ENCODE measurements at regions not wholly inside any gene's neighbourhood (a gene's known extent, or its start where the extent isn't known, plus 50 kb on each side); places are given as distances from the start of the nearest gene placed in this dataset.

DNA sequence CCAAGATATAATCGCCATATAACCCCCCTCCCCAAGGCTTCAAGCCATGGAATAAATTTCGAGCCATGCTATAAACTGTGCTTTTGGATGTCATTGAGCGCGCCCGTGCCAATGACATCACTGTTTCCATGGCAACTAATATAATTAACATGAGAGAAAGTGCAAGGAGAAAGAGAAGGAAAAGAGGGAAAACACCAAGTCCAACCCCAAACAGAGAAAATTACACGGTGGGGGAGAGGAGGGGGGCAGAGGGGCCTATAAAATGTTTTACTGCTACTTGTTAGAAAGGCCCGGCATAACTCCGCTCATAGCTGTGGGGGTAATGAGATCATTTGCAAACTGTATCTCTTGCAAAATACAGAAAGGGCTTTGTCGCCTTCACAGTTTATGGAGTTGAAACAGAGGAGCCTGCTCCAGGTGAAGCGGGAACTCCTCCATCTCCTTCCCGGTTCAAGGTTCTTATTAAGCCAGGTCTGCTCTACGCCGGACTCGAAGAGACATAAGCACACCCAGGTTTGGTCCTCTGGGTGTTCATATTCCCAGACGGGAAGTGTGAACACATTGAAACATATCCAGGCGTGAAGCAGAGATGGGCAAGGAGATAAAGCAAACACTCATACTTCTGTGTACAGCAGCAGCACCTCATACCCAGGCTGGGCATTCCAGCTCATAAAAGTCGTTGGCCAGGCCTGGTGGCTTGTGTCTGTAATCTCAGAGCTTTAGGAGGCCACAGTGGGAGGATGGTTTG is 99.1 kb upstream of the MAP1LC3B2 start:
- TF ChIP-seq TCF7L2 (IDR thresholded peaks at IDR 0.05; ENCODE audit: low read depth, low read length) (peak; percentile 86), SIN3A (IDR thresholded peaks at IDR 0.05; ENCODE audit: borderline replicate concordance, insufficient read depth, low read depth, low read length) (no peak)
- TF ChIP-seq, protein P1, sequence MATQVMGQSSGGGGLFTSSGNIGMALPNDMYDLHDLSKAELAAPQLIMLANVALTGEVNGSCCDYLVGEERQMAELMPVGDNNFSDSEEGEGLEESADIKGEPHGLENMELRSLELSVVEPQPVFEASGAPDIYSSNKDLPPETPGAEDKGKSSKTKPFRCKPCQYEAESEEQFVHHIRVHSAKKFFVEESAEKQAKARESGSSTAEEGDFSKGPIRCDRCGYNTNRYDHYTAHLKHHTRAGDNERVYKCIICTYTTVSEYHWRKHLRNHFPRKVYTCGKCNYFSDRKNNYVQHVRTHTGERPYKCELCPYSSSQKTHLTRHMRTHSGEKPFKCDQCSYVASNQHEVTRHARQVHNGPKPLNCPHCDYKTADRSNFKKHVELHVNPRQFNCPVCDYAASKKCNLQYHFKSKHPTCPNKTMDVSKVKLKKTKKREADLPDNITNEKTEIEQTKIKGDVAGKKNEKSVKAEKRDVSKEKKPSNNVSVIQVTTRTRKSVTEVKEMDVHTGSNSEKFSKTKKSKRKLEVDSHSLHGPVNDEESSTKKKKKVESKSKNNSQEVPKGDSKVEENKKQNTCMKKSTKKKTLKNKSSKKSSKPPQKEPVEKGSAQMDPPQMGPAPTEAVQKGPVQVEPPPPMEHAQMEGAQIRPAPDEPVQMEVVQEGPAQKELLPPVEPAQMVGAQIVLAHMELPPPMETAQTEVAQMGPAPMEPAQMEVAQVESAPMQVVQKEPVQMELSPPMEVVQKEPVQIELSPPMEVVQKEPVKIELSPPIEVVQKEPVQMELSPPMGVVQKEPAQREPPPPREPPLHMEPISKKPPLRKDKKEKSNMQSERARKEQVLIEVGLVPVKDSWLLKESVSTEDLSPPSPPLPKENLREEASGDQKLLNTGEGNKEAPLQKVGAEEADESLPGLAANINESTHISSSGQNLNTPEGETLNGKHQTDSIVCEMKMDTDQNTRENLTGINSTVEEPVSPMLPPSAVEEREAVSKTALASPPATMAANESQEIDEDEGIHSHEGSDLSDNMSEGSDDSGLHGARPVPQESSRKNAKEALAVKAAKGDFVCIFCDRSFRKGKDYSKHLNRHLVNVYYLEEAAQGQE (IDR thresholded peaks at IDR 0.05; ENCODE audit: insufficient read depth in 1 of 2, low read depth in 2 of 2, low read length in 1 of 2): no peak
- TF ChIP-seq, protein P2, sequence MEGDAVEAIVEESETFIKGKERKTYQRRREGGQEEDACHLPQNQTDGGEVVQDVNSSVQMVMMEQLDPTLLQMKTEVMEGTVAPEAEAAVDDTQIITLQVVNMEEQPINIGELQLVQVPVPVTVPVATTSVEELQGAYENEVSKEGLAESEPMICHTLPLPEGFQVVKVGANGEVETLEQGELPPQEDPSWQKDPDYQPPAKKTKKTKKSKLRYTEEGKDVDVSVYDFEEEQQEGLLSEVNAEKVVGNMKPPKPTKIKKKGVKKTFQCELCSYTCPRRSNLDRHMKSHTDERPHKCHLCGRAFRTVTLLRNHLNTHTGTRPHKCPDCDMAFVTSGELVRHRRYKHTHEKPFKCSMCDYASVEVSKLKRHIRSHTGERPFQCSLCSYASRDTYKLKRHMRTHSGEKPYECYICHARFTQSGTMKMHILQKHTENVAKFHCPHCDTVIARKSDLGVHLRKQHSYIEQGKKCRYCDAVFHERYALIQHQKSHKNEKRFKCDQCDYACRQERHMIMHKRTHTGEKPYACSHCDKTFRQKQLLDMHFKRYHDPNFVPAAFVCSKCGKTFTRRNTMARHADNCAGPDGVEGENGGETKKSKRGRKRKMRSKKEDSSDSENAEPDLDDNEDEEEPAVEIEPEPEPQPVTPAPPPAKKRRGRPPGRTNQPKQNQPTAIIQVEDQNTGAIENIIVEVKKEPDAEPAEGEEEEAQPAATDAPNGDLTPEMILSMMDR (IDR thresholded peaks at IDR 0.05): no peak
- CTCF ChIA-PET: no interaction called here
- peaks cover 45% of the 10 kb centered on the region for H3K4me1 ChIP-seq (ENCODE audit: control insufficient read depth, insufficient read depth, low read length)
- ATAC-seq (peak; percentile 59), DNase-seq (ENCODE audit: low read depth, low spot score) (no peak)
- intact Hi-C loops (cut with micrococcal nuclease; ENCODE audit: unreplicated experiment): loop anchor here (10.0 kb wide), 1 partner anchor 135 kb away; no protein-coding TSS in a partner anchor
- H3K36me3 ChIP-seq (ENCODE audit: control insufficient read depth, insufficient read depth, low read length): no peaks in the 10 kb centered on the region
- in situ Hi-C loops (cut with HindIII; ENCODE audit: low pct_unique_long_range_greater_than_20kb, low sequenced_read_pairs): no loop called here
- H3K27ac ChIP-seq (ENCODE audit: low read length): peak overlapping the region; percentile 86
- POLR2A ChIA-PET: no interaction called here
- H3K27me3 ChIP-seq (ENCODE audit: control insufficient read depth, insufficient read depth, low read length): no peaks in the 10 kb centered on the region
- no peaks in the 10 kb centered on the region for H3K9me3 ChIP-seq (ENCODE audit: control insufficient read depth, insufficient read depth, low read depth, low read length)
- BruUV-seq (replicated peaks): no TSS peak
- no peak overlapping the region for H3K4me3 ChIP-seq (ENCODE audit: low read depth in 2 of 2, low read length in 2 of 2)

DNA sequence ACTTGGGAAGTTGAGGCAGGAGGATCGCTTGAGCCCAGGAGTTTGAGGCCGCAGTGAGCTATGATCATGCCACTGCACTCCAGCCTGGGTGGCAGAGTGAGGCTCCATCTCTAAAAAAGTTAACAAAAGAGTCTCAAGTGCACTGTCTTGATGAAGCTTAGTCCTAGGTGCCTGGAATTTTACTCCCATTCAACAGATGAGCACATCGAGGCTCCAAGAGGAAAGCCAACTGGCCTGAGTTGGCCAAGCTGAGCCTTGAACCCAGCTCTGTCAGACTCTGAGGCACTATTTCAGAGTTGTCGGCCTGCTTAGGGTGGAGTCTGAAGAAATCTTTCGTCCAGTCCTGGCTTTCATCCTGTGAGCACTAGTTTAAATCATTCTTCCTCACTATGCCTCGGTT is 98.1 kb upstream of the MAP1LC3B2 start:
- H3K27ac ChIP-seq (ENCODE audit: low read length): peak overlapping the region; percentile 86
- H3K27me3 ChIP-seq (ENCODE audit: control insufficient read depth, insufficient read depth, low read length): no peaks in the 10 kb centered on the region
- TF ChIP-seq, protein P1 (IDR thresholded peaks at IDR 0.05; ENCODE audit: insufficient read depth in 1 of 2, low read depth in 2 of 2, low read length in 1 of 2): no peak
- no peak for TF ChIP-seq TCF7L2 (IDR thresholded peaks at IDR 0.05; ENCODE audit: low read depth, low read length)
- TF ChIP-seq, protein P2 (IDR thresholded peaks at IDR 0.05): no peak
- TF ChIP-seq SIN3A (IDR thresholded peaks at IDR 0.05; ENCODE audit: borderline replicate concordance, insufficient read depth, low read depth, low read length): no peak
- TF ChIP-seq POLR2AphosphoS5 (IDR thresholded peaks at IDR 0.05; ENCODE audit: low read depth, low read length): no peak
- H3K4me3 ChIP-seq (ENCODE audit: low read depth in 2 of 2, low read length in 2 of 2): no peak overlapping the region
- no peaks in the 10 kb centered on the region for H3K9me3 ChIP-seq (ENCODE audit: control insufficient read depth, insufficient read depth, low read depth, low read length)
- intact Hi-C loops (cut with micrococcal nuclease; ENCODE audit: unreplicated experiment) (no loop called here), in situ Hi-C loops (cut with HindIII; ENCODE audit: low pct_unique_long_range_greater_than_20kb, low sequenced_read_pairs) (no loop called here)
- no peak for DNase-seq (ENCODE audit: low read depth, low spot score)
- BruUV-seq (replicated peaks): no TSS peak
- no peaks in the 10 kb centered on the region for H3K36me3 ChIP-seq (ENCODE audit: control insufficient read depth, insufficient read depth, low read length)
- ChIA-PET POLR2A (interaction anchor here (0.6 kb wide), 1 partner anchor 189 kb away, joined by 9 read pairs; no protein-coding TSS in a partner anchor), CTCF (no interaction called here)
- peaks cover 39% of the 10 kb centered on the region for H3K4me1 ChIP-seq (ENCODE audit: control insufficient read depth, insufficient read depth, low read length)
- no peak for ATAC-seq

Data from Panc1 (cell line).